PC-3 (cell line): ENCODE measurements at regions not wholly inside any gene's neighbourhood (a gene's known extent, or its start where the extent isn't known, plus 50 kb on each side); places are given as distances from the start of the nearest gene placed in this dataset.

Source experiments
- EZH2 ChIP-seq: fragments of 300-600 bp; sonication (generic); IDR thresholded peaks from one replicate; pipeline ENCODE4 v1.6.1; 2017; ENCODE audit warnings: antibody characterized with exemption, mild to moderate bottlenecking, low read length; ENCODE audit not compliant: unreplicated experiment
- EZH2phosphoT487 ChIP-seq: fragments of 300-600 bp; sonication (generic); IDR thresholded peaks from 2 replicates; pipeline ENCODE4 v1.6.1; 2018; ENCODE audit warnings: mild to moderate bottlenecking, antibody characterized with exemption, low read length, borderline replicate concordance
- TF ChIP-seq, protein P1 (sequence below): fragments of 300-600 bp; sonication (generic); conservative IDR thresholded peaks from 2 replicates; pipeline ENCODE4 v1.5.1; 2017; ENCODE audit warnings: antibody characterized with exemption, low read depth, mild to moderate bottlenecking, low read length

GRCh38 chr4:81876106-81876505 is 404.4 kb upstream of the RASGEF1B start:
- TF ChIP-seq, protein P1, sequence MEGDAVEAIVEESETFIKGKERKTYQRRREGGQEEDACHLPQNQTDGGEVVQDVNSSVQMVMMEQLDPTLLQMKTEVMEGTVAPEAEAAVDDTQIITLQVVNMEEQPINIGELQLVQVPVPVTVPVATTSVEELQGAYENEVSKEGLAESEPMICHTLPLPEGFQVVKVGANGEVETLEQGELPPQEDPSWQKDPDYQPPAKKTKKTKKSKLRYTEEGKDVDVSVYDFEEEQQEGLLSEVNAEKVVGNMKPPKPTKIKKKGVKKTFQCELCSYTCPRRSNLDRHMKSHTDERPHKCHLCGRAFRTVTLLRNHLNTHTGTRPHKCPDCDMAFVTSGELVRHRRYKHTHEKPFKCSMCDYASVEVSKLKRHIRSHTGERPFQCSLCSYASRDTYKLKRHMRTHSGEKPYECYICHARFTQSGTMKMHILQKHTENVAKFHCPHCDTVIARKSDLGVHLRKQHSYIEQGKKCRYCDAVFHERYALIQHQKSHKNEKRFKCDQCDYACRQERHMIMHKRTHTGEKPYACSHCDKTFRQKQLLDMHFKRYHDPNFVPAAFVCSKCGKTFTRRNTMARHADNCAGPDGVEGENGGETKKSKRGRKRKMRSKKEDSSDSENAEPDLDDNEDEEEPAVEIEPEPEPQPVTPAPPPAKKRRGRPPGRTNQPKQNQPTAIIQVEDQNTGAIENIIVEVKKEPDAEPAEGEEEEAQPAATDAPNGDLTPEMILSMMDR: no peak
- TF ChIP-seq EZH2 (no peak), EZH2phosphoT487 (no peak)
